ENCODE measurements at regions not wholly inside any gene's neighbourhood (a gene's known extent, or its start where the extent isn't known, plus 50 kb on each side); places are given as distances from the start of the nearest gene placed in this dataset.

GRCh38 chr12:113548467-113548866, 76.8 kb upstream of the LHX5 start:
- Mint-ChIP-seq H3K36me3 (ENCODE audit: insufficient read depth, unreplicated experiment) (no peaks in the 10 kb centered on the region), H3K27ac (ENCODE audit: unreplicated experiment) (no peak overlapping the region), H3K4me3 (ENCODE audit: unreplicated experiment) (no peak overlapping the region), H3K9me3 (ENCODE audit: unreplicated experiment) (peaks cover 9% of the 10 kb centered on the region), H3K27me3 (ENCODE audit: insufficient read depth, unreplicated experiment) (peaks cover 10% of the 10 kb centered on the region), H3K4me1 (ENCODE audit: low read depth, unreplicated experiment) (no peaks in the 10 kb centered on the region)
- peaks cover 10% of the 10 kb centered on the region; the same call in 1 of the 2 replicates for H3K9me3 ChIP-seq
- H3K36me3 ChIP-seq (ENCODE audit: control insufficient read depth, insufficient read depth, low read length) = no peaks in the 10 kb centered on the region
- no TSS peak for BruUV-seq (replicated peaks)
- POLR2A ChIA-PET = no interaction called here
- CTCF ChIA-PET = no interaction called here
- no peaks in the 10 kb centered on the region for H3K27me3 ChIP-seq (replicated peaks; ENCODE audit: control insufficient read depth, insufficient read depth, low read length)
- TF ChIP-seq CTCF (IDR thresholded peaks at IDR 0.05; ENCODE audit: insufficient read depth in 1 of 2, low read depth in 1 of 2, low read length in 1 of 2, severe bottlenecking in 1 of 2, unreplicated experiment in 1 of 2) = no peak
- intact Hi-C loops (cut with micrococcal nuclease; ENCODE audit: unreplicated experiment) = no loop called here
- no peak for DNase-seq
- no peaks in the 10 kb centered on the region for H3K4me1 ChIP-seq
- H3K4me3 ChIP-seq (ENCODE audit: low read depth, low read length) = no peak overlapping the region

GRCh38 chr12:113546916-113547863, 75.5 kb upstream of the LHX5 start:
- Mint-ChIP-seq H3K36me3 (ENCODE audit: insufficient read depth, unreplicated experiment) (no peaks in the 10 kb centered on the region), H3K9me3 (ENCODE audit: unreplicated experiment) (peaks cover 9% of the 10 kb centered on the region), H3K27ac (ENCODE audit: unreplicated experiment) (no peak overlapping the region), H3K27me3 (ENCODE audit: insufficient read depth, unreplicated experiment) (peaks cover 10% of the 10 kb centered on the region), H3K4me3 (ENCODE audit: unreplicated experiment) (no peak overlapping the region), H3K4me1 (ENCODE audit: low read depth, unreplicated experiment) (no peaks in the 10 kb centered on the region)
- intact Hi-C loops (cut with micrococcal nuclease; ENCODE audit: unreplicated experiment) = no loop called here
- Histone ChIP-seq H3K4me3 (ENCODE audit: low read depth, low read length) (no peak overlapping the region), H3K36me3 (ENCODE audit: control insufficient read depth, insufficient read depth, low read length) (no peaks in the 10 kb centered on the region), H3K27me3 (replicated peaks; ENCODE audit: control insufficient read depth, insufficient read depth, low read length) (no peaks in the 10 kb centered on the region), H3K9me3 (peaks cover 10% of the 10 kb centered on the region; the same call in 1 of the 2 replicates), H3K4me1 (no peaks in the 10 kb centered on the region)
- no TSS peak for BruUV-seq (replicated peaks)
- POLR2A ChIA-PET = no interaction called here
- CTCF ChIA-PET = no interaction called here
- TF ChIP-seq CTCF (IDR thresholded peaks at IDR 0.05; ENCODE audit: insufficient read depth in 1 of 2, low read depth in 1 of 2, low read length in 1 of 2, severe bottlenecking in 1 of 2, unreplicated experiment in 1 of 2) = no peak
- DNase-seq = no peak

GRCh38 chr12:113537751-113538087, 66.0 kb upstream of the LHX5 start:
- H3K36me3 ChIP-seq (ENCODE audit: control insufficient read depth, insufficient read depth, low read length) = no peaks in the 10 kb centered on the region
- TF ChIP-seq CTCF (IDR thresholded peaks at IDR 0.05; ENCODE audit: insufficient read depth in 1 of 2, low read depth in 1 of 2, low read length in 1 of 2, severe bottlenecking in 1 of 2, unreplicated experiment in 1 of 2) = no peak
- no peaks in the 10 kb centered on the region for H3K4me1 ChIP-seq
- peaks cover 11% of the 10 kb centered on the region for H3K9me3 Mint-ChIP-seq (ENCODE audit: unreplicated experiment)
- H3K36me3 Mint-ChIP-seq (ENCODE audit: insufficient read depth, unreplicated experiment) = no peaks in the 10 kb centered on the region
- H3K4me3 Mint-ChIP-seq (ENCODE audit: unreplicated experiment) = no peak overlapping the region
- H3K27me3 ChIP-seq (replicated peaks; ENCODE audit: control insufficient read depth, insufficient read depth, low read length) = no peaks in the 10 kb centered on the region; the same call in none of the 2 replicates
- no TSS peak for BruUV-seq (replicated peaks)
- DNase-seq = no peak
- no peaks in the 10 kb centered on the region for H3K9me3 ChIP-seq
- H3K27me3 Mint-ChIP-seq (ENCODE audit: insufficient read depth, unreplicated experiment) = peaks cover 16% of the 10 kb centered on the region
- CTCF ChIA-PET = no interaction called here
- POLR2A ChIA-PET = no interaction called here
- H3K4me3 ChIP-seq (ENCODE audit: low read depth, low read length) = no peak overlapping the region
- H3K27ac Mint-ChIP-seq (ENCODE audit: unreplicated experiment) = no peak overlapping the region
- no peaks in the 10 kb centered on the region for H3K4me1 Mint-ChIP-seq (ENCODE audit: low read depth, unreplicated experiment)
- intact Hi-C loops (cut with micrococcal nuclease; ENCODE audit: unreplicated experiment) = no loop called here

All from Caco-2 (cell line).